HFFc6 (cell line): ENCODE measurements at regions not wholly inside any gene's neighbourhood (a gene's known extent, or its start where the extent isn't known, plus 50 kb on each side); places are given as distances from the start of the nearest gene placed in this dataset.

ENCODE experiments used
- DNase-seq: peaks from one replicate; pipeline ENCODE4 v3.0.0-alpha.2; 2018
- H3K27ac Mint-ChIP-seq: 2 replicates; pipeline ENCODE4 v1.8.0; 2020; ENCODE audit warnings: mild to moderate bottlenecking, mixed read lengths
- H3K27me3 Mint-ChIP-seq: 2 replicates; pipeline ENCODE4 v1.8.0; 2021; ENCODE audit warnings: mild to moderate bottlenecking, moderate library complexity, mixed read lengths; ENCODE audit not compliant: insufficient read depth
- H3K36me3 Mint-ChIP-seq: 2 replicates; pipeline ENCODE4 v1.8.0; 2021; ENCODE audit warnings: low read depth, mixed read lengths
- H3K4me1 Mint-ChIP-seq: 2 replicates; pipeline ENCODE4 v1.8.0; 2020; ENCODE audit warnings: low read depth, mixed read lengths
- H3K4me3 Mint-ChIP-seq: 2 replicates; pipeline ENCODE4 v1.8.0; 2020; ENCODE audit warnings: mild to moderate bottlenecking, moderate library complexity, mixed read lengths
- H3K9me3 Mint-ChIP-seq: 2 replicates; pipeline ENCODE4 v1.8.0; 2020; ENCODE audit warnings: mild to moderate bottlenecking, mixed read lengths
- CTCF ChIP-seq: fragments of 200-600 bp; sonication (generic); IDR thresholded peaks from 2 replicates; pipeline ENCODE4 v1.5.0; 2021; ENCODE audit warnings: antibody characterized with exemption, mild to moderate bottlenecking

- H3K9me3 Mint-ChIP-seq: no peaks in the 10 kb centered on the region
- H3K27me3 Mint-ChIP-seq: peaks cover 2% of the 10 kb centered on the region; the same call in 1 of the 2 replicates
- H3K4me1 Mint-ChIP-seq: peaks cover 10% of the 10 kb centered on the region
- no peak overlapping the region for H3K27ac Mint-ChIP-seq
- no peak for TF ChIP-seq CTCF
- H3K4me3 Mint-ChIP-seq: no peak overlapping the region
- no peaks in the 10 kb centered on the region for H3K36me3 Mint-ChIP-seq
- DNase-seq: no peak
Observed at GRCh38 chr12:22967171-22967570, 342.2 kb downstream of the ETNK1 start.

- TF ChIP-seq CTCF: no peak
- Mint-ChIP-seq H3K4me1 (peaks cover 19% of the 10 kb centered on the region), H3K9me3 (no peaks in the 10 kb centered on the region), H3K27me3 (peaks cover 2% of the 10 kb centered on the region; the same call in 1 of the 2 replicates), H3K36me3 (no peaks in the 10 kb centered on the region), H3K4me3 (no peak overlapping the region), H3K27ac (no peak overlapping the region)
- no peak for DNase-seq
Observed at GRCh38 chr12:22969521-22969920, 344.6 kb downstream of the ETNK1 start.

GRCh38 chr12:22971247-22971646 lies 346.3 kb downstream of the ETNK1 start:
- H3K9me3 Mint-ChIP-seq: no peaks in the 10 kb centered on the region
- DNase-seq: no peak
- H3K27me3 Mint-ChIP-seq: peaks cover 2% of the 10 kb centered on the region; the same call in 1 of the 2 replicates
- peaks cover 30% of the 10 kb centered on the region for H3K4me1 Mint-ChIP-seq
- H3K36me3 Mint-ChIP-seq: no peaks in the 10 kb centered on the region
- peak overlapping the region; percentile 18; the same call in 1 of the 2 replicates for H3K4me3 Mint-ChIP-seq
- TF ChIP-seq CTCF: no peak
- H3K27ac Mint-ChIP-seq: no peak overlapping the region; the same call in 1 of the 2 replicates

GRCh38 chr12:22971701-22972191 lies 346.8 kb downstream of the ETNK1 start:
- H3K27me3 Mint-ChIP-seq: peaks cover under 1% of the 10 kb centered on the region; the same call in 1 of the 2 replicates
- no peak overlapping the region; the same call in 1 of the 2 replicates for H3K27ac Mint-ChIP-seq

GRCh38 chr12:22974865-22975264 lies 349.9 kb downstream of the ETNK1 start:
- Mint-ChIP-seq H3K4me1 (peaks cover 44% of the 10 kb centered on the region), H3K36me3 (no peaks in the 10 kb centered on the region), H3K27me3 (no peaks in the 10 kb centered on the region; the same call in 1 of the 2 replicates), H3K9me3 (no peaks in the 10 kb centered on the region), H3K4me3 (no peak overlapping the region), H3K27ac (peak overlapping the region; percentile 78)
- TF ChIP-seq CTCF: no peak
- peak; percentile 68 for DNase-seq

More at GRCh38 chr12:22971701-22972191, 346.8 kb downstream of the ETNK1 start:
- DNase-seq: no peak
- Mint-ChIP-seq H3K4me3 (peak overlapping the region; percentile 18; the same call in 1 of the 2 replicates), H3K4me1 (peaks cover 30% of the 10 kb centered on the region), H3K9me3 (no peaks in the 10 kb centered on the region), H3K36me3 (no peaks in the 10 kb centered on the region)
- TF ChIP-seq CTCF: no peak
